Stromal cell of bone marrow (primary cell): ENCODE measurements at regions not wholly inside any gene's neighbourhood (a gene's known extent, or its start where the extent isn't known, plus 50 kb on each side); places are given as distances from the start of the nearest gene placed in this dataset.
A peak's percentile ranks its signal among the peaks of the same experiment; 100 is the strongest.
"Not testable (repeated sequence)": the region's sequence is repeated elsewhere in the genome, so short reads cannot be mapped to it uniquely, and the experiment has no call there.

Experiments
- DNase-seq: peaks from one replicate; pipeline ENCODE4 v3.0.0-alpha.2; 2012; ENCODE audit warnings: low read depth

GRCh38 chr21:36601362-36601761, 97.6 kb upstream of the SIM2 start:
- DNase-seq = no peak

DNA sequence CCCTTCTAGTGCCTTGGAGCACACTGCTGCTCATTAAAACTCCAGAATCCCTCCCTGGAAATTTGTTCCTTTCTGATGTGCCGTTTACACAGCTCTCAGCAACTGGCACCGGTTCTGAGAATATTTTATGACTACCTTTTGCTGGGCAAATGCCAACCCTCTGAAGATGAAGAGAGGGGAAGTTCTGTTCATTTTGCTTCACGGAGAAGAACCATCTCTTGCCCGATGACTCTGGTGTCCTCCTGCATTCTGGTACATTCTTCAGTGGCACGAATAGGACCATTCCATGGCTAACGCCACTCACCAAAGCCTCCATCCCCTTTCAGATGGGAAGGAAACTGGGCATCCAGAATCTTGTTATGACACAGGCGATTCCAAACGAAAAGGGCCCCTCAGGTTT, 96.2 kb upstream of the SIM2 start:
- no peak for DNase-seq

- no peak for DNase-seq
These were observed 95.7 kb upstream of the SIM2 start for GRCh38 chr21:36603221-36603620.

DNA sequence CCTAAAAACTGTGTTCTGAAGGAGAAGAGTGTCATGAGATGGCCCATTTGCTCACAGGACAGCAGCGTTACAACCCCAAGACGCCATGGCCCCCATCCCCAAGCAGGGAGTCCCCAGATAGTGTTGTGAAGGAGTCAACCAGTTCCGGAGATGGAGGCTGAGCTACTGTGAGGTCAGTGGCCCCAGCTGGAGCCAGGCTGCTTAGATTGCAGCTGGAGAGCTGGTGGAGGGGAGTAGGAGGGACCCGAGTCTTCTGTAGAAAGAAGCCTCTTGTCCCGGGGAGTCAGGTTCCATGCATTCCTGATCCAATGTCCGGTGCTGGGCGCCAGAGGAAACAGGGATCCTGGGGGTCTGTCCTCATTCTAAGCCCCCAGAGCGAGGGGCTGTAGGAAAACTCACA, 93.5 kb upstream of the SIM2 start:
- DNase-seq = no peak

GRCh38 chr21:36606287-36606982, 92.5 kb upstream of the SIM2 start:
- no peak for DNase-seq

DNA sequence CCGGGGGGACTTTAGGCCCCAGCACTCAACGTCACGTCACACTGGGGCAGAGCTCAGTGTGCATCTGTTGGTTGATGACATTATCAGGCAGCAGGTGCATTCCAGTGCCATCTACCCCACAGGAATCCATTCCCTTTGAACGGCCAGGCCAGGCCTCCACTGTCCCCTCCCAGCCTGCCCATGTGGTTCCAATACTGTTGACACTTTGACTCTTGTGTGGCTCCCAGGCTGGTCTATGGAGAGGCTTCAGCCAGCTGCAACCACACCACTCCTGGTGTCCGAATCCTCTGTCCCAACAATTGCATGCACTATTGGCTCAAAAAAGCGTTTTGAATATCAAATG, 92.0 kb upstream of the SIM2 start:
- DNase-seq = no peak

DNA sequence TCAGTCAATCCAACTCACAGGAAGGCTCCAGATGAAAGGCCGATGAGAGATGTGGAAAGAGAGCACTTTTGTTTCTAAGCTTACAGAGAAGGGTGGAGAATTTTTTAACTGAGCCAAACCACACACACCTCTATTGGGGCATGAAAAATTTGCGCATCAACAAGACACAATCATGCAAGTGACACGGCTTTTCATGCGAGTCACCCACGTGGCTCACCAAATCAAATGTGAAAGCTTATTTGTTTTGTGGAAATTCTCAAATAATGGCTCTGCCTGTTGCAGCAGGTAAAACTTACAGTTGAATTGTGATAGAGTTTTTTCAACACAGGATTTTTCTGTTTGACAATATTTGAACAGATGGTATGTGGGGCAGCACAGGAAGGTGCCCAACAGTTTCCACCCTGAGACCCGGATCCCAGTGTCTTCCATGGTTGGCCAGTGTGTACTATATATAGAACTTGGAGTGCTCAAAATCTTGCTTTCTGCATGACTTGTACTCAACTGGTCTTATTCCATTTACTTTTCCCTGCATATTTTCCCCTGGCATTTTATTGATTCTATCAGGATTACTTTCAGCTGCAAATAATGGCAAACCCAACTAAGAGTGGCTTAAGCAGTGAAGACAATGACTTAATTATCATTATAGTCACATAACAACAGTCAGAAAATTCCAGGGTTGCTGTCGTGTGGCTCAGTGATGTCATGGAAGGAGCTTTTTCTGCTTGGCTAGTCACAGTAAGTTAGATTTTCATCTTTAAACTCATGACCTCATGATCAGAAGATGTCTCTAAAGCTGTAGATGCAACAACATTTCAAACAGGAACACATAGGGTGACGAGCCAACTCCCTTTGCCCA, 90.6 kb upstream of the SIM2 start:
- DNase-seq = no peak

GRCh38 chr21:36608897-36609225, 90.1 kb upstream of the SIM2 start:
- no peak for DNase-seq

GRCh38 chr21:36609654-36610053, 89.3 kb upstream of the SIM2 start:
- DNase-seq = no peak

DNA sequence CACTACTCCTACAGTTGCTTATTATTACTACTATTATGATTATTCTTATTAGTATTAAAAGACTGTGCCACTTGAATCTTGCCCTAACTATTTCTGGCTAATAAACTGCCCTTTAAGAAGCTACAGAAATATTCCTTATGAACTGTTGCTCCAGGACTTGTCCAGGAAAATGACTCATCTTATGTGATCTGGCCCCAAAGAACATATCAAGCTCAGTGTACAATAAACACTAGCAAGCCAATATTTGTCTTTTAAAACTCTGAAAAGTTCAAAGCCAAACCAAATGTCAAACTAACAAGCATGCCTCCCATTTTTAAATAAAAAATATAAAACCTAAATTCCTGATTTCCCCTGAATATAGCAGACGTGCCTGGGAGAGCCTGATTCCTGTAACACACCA, 88.7 kb upstream of the SIM2 start:
- DNase-seq = peak; percentile 7

- DNase-seq = no peak
These were observed 88.0 kb upstream of the SIM2 start for GRCh38 chr21:36610935-36611334.

DNA sequence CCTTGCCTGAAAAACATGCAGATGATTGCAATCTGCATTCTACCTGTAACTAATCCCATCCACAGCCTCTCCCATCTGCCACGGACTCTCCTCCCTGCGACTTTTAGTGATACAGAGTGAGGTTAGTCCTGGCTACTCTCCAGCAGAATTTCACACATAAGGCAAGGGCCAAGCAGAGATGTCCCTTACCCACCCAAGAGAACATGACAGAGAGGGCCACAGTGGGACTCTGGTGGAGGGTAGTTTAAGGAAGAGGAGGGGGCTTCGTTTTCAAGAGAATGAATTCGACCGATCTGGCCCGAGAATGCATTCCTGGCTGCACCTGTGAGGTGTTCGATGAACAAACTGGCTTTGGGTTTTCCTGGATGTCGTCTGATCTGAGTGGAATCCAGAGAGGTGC, 87.5 kb upstream of the SIM2 start:
- DNase-seq = no peak

DNA sequence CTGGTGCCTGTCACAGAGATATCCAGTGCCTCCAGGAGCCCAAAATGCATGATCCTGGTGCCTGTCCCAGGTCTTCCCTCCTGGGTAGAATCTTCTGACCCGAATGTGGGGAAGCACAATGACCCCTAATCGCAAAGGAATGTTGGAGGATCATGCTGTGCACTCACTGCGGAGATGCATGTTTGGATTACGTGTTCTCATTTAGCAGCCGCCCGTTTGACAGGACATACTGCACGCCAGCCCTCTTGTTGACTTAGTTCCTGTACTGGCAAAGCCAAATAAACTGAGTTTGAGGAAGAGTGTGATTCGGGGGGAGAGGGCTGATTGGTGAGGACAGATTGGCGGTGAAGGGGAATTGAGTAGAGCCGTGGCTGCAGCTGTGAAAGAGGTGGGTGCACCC, 85.9 kb upstream of the SIM2 start:
- DNase-seq = no peak

DNA sequence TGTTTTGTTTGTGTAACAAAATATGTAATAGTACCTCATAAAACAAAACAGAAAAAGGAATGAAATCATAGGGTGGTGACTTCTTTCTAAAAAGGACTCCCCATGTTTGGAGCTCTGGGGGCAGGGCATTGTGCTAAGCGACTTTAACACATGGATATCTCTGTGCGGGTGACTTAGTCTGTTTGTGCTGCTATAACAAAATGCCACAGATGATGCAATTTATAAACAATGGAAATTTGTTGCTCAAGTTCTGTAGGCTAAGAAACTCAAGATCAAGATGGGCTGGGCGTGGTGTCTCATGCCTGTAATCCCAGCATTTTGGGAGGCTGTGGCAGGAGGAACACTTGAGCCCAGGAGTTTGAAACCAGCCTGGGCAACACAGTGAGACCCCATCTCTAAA, 85.4 kb upstream of the SIM2 start:
- DNase-seq = no peak

DNA sequence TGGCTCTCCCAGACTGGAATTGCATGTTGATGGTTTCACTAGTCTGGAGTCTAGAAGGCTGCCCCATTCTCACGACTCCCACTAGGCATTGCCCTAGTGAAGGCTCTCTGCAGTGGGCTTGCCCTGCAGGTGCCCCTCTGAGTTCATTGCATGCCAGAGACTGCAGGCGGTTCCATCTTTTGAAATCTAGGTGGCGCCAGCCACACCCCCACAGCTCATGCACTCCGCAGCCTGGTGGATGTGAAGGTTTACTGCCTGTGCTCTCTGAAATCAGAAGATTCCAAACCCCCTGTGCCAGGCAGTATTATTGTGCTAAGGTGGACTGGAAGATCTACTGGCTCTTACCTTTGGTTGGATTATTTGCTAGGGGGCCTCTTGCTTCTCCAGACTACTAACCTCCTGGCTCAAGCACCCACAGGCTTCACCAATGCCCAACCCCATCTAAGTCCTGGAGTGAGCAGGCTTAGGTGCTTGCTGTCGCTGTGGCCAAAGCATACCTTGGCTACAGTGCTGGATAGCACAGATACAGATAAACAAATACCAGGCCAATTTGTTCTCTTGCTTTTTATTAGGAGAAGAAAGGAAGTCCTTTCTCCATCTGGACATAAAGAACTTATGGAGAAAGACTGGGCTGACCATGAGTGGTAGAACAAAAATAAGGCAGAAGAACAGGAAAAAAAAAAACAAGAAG, 83.5 kb upstream of the SIM2 start:
- DNase-seq = no peak

- DNase-seq = not testable (repeated sequence)
These were observed 82.1 kb upstream of the SIM2 start for GRCh38 chr21:36616773-36617172.

GRCh38 chr21:36621794-36622193, 77.1 kb upstream of the SIM2 start:
- DNase-seq = not testable (repeated sequence)

DNA sequence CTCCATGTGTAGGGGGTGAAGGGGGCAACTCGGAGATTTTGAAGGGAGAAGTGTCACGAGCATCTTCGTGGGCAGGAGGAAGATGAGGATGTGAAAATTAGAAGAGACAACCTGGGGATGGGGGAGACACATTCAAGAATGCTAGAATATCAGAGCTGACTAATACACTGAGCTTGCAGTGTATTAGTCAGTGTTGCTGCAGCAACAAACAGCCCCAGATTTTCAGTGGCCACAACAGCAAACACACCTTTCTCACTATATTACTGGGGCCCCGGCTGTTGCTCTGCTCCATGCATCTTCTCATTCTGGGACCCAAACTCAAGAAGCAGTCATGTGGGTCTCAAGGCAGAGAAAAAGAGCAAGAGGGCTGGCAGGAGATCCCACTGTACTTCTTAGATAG, 74.8 kb upstream of the SIM2 start:
- DNase-seq = no peak

- DNase-seq = no peak
These were observed 72.1 kb upstream of the SIM2 start for GRCh38 chr21:36626791-36627190.

- no peak for DNase-seq
These were observed 71.7 kb upstream of the SIM2 start for GRCh38 chr21:36627242-36627641.

GRCh38 chr21:36628106-36628505, 70.8 kb upstream of the SIM2 start:
- DNase-seq = no peak

- no peak for DNase-seq
These were observed 70.0 kb upstream of the SIM2 start for GRCh38 chr21:36628761-36629460.
